ENCODE measurements at regions not wholly inside any gene's neighbourhood (a gene's known extent, or its start where the extent isn't known, plus 50 kb on each side); places are given as distances from the start of the nearest gene placed in this dataset.

GRCh38 chr9:91143642-91144041 is 218.1 kb downstream of the AUH start:
- H3K27me3 ChIP-seq (replicated peaks in 1 of 7) = no peaks in the 10 kb centered on the region
- H3K36me3 ChIP-seq = no peaks in the 10 kb centered on the region
- peaks cover 0 to 26% (median 12%) of the 10 kb centered on the region in 6 donors for H3K4me1 ChIP-seq
- DNase-seq = no peak
- TF ChIP-seq POLR2A (IDR thresholded peaks at IDR 0.05) (no peak), POLR2AphosphoS5 (IDR thresholded peaks at IDR 0.05) (no peak), CTCF (IDR thresholded peaks at IDR 0.05 in 8 of 11, conservative IDR thresholded peaks at IDR 0.05 in 3 of 11) (no peak)
- no peak overlapping the region for H3K4me3 ChIP-seq
- WGBS, 5 donors = 85 to 92% (median 90%) methylated on average over 3 of the region's 3 CpGs
- H3K9me3 ChIP-seq = no peaks in the 10 kb centered on the region
- H3K27ac ChIP-seq = no peak overlapping the region
- intact Hi-C loops (cut with DNase I; ENCODE audit: low total_unique reads) = no loop called here

GRCh38 chr9:91144769-91145168 is 216.9 kb downstream of the AUH start:
- Histone ChIP-seq H3K27ac (no peak overlapping the region), H3K4me3 (no peak overlapping the region), H3K9me3 (peaks cover 0 to 8% (median 0%) of the 10 kb centered on the region in 8 donors), H3K4me1 (peaks cover 0 to 30% (median 17%) of the 10 kb centered on the region in 6 donors), H3K36me3 (no peaks in the 10 kb centered on the region), H3K27me3 (replicated peaks in 1 of 7) (no peaks in the 10 kb centered on the region)
- DNase-seq = no peak
- TF ChIP-seq POLR2AphosphoS5 (IDR thresholded peaks at IDR 0.05) = no peak
- 94 to 97% (median 95%) methylated on average over 3 of the region's 3 CpGs for WGBS, 5 donors
- intact Hi-C loops (cut with DNase I; ENCODE audit: low total_unique reads) = no loop called here

GRCh38 chr9:91145496-91145895 is 216.2 kb downstream of the AUH start:
- peaks cover 0 to 37% (median 20%) of the 10 kb centered on the region in 6 donors for H3K4me1 ChIP-seq
- intact Hi-C loops (cut with DNase I; ENCODE audit: low total_unique reads) = no loop called here
- no peak overlapping the region for H3K4me3 ChIP-seq
- no peak for DNase-seq
- H3K36me3 ChIP-seq = no peaks in the 10 kb centered on the region
- H3K27me3 ChIP-seq (replicated peaks in 1 of 7) = no peaks in the 10 kb centered on the region
- TF ChIP-seq POLR2AphosphoS5 (IDR thresholded peaks at IDR 0.05) = no peak
- TF ChIP-seq CTCF (IDR thresholded peaks at IDR 0.05 in 8 of 11, conservative IDR thresholded peaks at IDR 0.05 in 3 of 11) = no peak
- TF ChIP-seq POLR2A (IDR thresholded peaks at IDR 0.05) = no peak
- H3K27ac ChIP-seq = no peak overlapping the region
- 89 to 96% (median 93%) methylated on average over 4 of the region's 4 CpGs for WGBS, 5 donors
- H3K9me3 ChIP-seq = peaks cover 0 to 8% (median 0%) of the 10 kb centered on the region in 8 donors

GRCh38 chr9:91146391-91147019 is 215.2 kb downstream of the AUH start:
- peaks cover 0 to 47% (median 30%) of the 10 kb centered on the region in 6 donors for H3K4me1 ChIP-seq
- no peak overlapping the region for H3K4me3 ChIP-seq
- TF ChIP-seq POLR2AphosphoS5 (IDR thresholded peaks at IDR 0.05) = no peak
- no peak for TF ChIP-seq POLR2A (IDR thresholded peaks at IDR 0.05)
- TF ChIP-seq CTCF (IDR thresholded peaks at IDR 0.05 in 8 of 11, conservative IDR thresholded peaks at IDR 0.05 in 3 of 11) = no peak
- DNase-seq = no peak
- 79 to 86% (median 82%) methylated on average over 10 of the region's 10 CpGs for WGBS, 5 donors
- no peaks in the 10 kb centered on the region for H3K36me3 ChIP-seq
- no peaks in the 10 kb centered on the region for H3K27me3 ChIP-seq (replicated peaks in 1 of 7)
- H3K9me3 ChIP-seq = peaks cover 0 to 8% (median 0%) of the 10 kb centered on the region in 8 donors
- peak overlapping the region in 2 of 8 donors; percentile 30 to 58 for H3K27ac ChIP-seq
- intact Hi-C loops (cut with DNase I; ENCODE audit: low total_unique reads) = no loop called here
